ENCODE measurements at regions not wholly inside any gene's neighbourhood (a gene's known extent, or its start where the extent isn't known, plus 50 kb on each side); places are given as distances from the start of the nearest gene placed in this dataset.

- TF ChIP-seq CTCF (IDR thresholded peaks at IDR 0.05; ENCODE audit: insufficient read depth, low read depth, low read length) (no peak), EZH2 (IDR thresholded peaks at IDR 0.05; ENCODE audit: insufficient read depth, low read length) (no peak)
These were observed 301.2 kb downstream of the TNS1 start for GRCh38 chr2:217701622-217702021.
